Vagina (tissue), 2 donors: ENCODE measurements at regions not wholly inside any gene's neighbourhood (a gene's known extent, or its start where the extent isn't known, plus 50 kb on each side); places are given as distances from the start of the nearest gene placed in this dataset.
"Not testable (repeated sequence)": the region's sequence is repeated elsewhere in the genome, so short reads cannot be mapped to it uniquely, and the experiment has no call there.

Source experiments
- DNase-seq, 2 donors: peaks; one replicate each; pipeline ENCODE4 v3.0.0-alpha.2; 2017; ENCODE audit errors: extremely low spot score in 2 of 2
- H3K27ac ChIP-seq: fragments of 200-600 bp; sonication (generic); one replicate; pipeline ENCODE4 v1.5.1; 2019
- H3K27me3 ChIP-seq: fragments of 200-600 bp; sonication (generic); one replicate; pipeline ENCODE4 v1.5.1; 2019
- H3K36me3 ChIP-seq, 2 donors: fragments of 200-600 bp; sonication (generic); one replicate each; pipeline ENCODE4 v1.5.1; 2017 to 2019
- H3K4me1 ChIP-seq: fragments of 200-600 bp; sonication (generic); one replicate; pipeline ENCODE4 v1.5.1; 2019
- H3K4me3 ChIP-seq, 2 donors: fragments of 200-600 bp; sonication (generic); 1 replicate in 1 of 2; 2 replicates in 1 of 2; pipeline ENCODE4 v1.5.1; 2016 to 2019
- H3K9me3 ChIP-seq: fragments of 200-600 bp; sonication (generic); one replicate; pipeline ENCODE4 v1.5.1; 2019
- CTCF ChIP-seq, 3 experiments: fragments of 450-650 bp in 2 of 3; fragments of 200-600 bp in 1 of 3; sonication (generic) in 1 of 3; IDR thresholded peaks; one replicate each; pipeline ENCODE4 v1.5.1; 2017 to 2019; ENCODE audit warnings: antibody characterized with exemption in 3 of 3, mild to moderate bottlenecking in 2 of 3, moderate library complexity in 2 of 3
- POLR2A ChIP-seq, 2 donors: fragments of 450-650 bp; IDR thresholded peaks; one replicate each; pipeline ENCODE4 v1.6.1; 2017; ENCODE audit warnings: antibody characterized with exemption in 2 of 2, mild to moderate bottlenecking in 2 of 2, moderate library complexity in 2 of 2
- POLR2AphosphoS5 ChIP-seq, 2 donors: sonication (generic); formaldehyde crosslinking; IDR thresholded peaks; one replicate each; pipeline ENCODE4 v1.9.0; 2017; ENCODE audit warnings: antibody characterized with exemption in 2 of 2, mild to moderate bottlenecking in 2 of 2, low read depth in 1 of 2; ENCODE audit not compliant: insufficient read depth in 1 of 2
- intact Hi-C: fragments of 100-400 bp; cut with DNase I; formaldehyde crosslinking; loops from one replicate; pipeline ENCODE4 v1.15.1; 2023

- H3K27me3 ChIP-seq = no peaks in the 10 kb centered on the region
- no peak overlapping the region for H3K27ac ChIP-seq
- H3K36me3 ChIP-seq = no peaks in the 10 kb centered on the region
- no peak for TF ChIP-seq CTCF (IDR thresholded peaks at IDR 0.05)
- TF ChIP-seq POLR2AphosphoS5 (IDR thresholded peaks at IDR 0.05; ENCODE audit: insufficient read depth in 1 of 2, low read depth in 1 of 2) = no peak
- TF ChIP-seq POLR2A (IDR thresholded peaks at IDR 0.05) = no peak
- H3K4me1 ChIP-seq = no peaks in the 10 kb centered on the region
- intact Hi-C loops = no loop called here
- no peak for DNase-seq
- no peaks in the 10 kb centered on the region for H3K9me3 ChIP-seq
- no peak overlapping the region for H3K4me3 ChIP-seq
Measured at GRCh38 chr9:32128546-32128945, 255.9 kb upstream of the ACO1 start.

GRCh38 chr9:32130709-32131108, 253.7 kb upstream of the ACO1 start:
- H3K9me3 ChIP-seq, H3K27ac ChIP-seq, DNase-seq, H3K36me3 ChIP-seq, H3K4me3 ChIP-seq, H3K27me3 ChIP-seq, intact Hi-C loops, H3K4me1 ChIP-seq: not testable (repeated sequence)

GRCh38 chr9:32136700-32137339, 247.6 kb upstream of the ACO1 start:
- no peak for TF ChIP-seq CTCF (IDR thresholded peaks at IDR 0.05)
- no peak for TF ChIP-seq POLR2AphosphoS5 (IDR thresholded peaks at IDR 0.05; ENCODE audit: insufficient read depth in 1 of 2, low read depth in 1 of 2)
- no peak for TF ChIP-seq POLR2A (IDR thresholded peaks at IDR 0.05)
- intact Hi-C loops = no loop called here
- no peaks in the 10 kb centered on the region for H3K4me1 ChIP-seq

GRCh38 chr9:32142074-32142473, 242.4 kb upstream of the ACO1 start:
- no peaks in the 10 kb centered on the region for H3K36me3 ChIP-seq
- no peak for DNase-seq
- no peak overlapping the region for H3K27ac ChIP-seq
- no peaks in the 10 kb centered on the region for H3K4me1 ChIP-seq
- H3K9me3 ChIP-seq = no peaks in the 10 kb centered on the region
- intact Hi-C loops = no loop called here
- no peak overlapping the region for H3K4me3 ChIP-seq
- no peaks in the 10 kb centered on the region for H3K27me3 ChIP-seq
- TF ChIP-seq POLR2AphosphoS5 (IDR thresholded peaks at IDR 0.05; ENCODE audit: insufficient read depth in 1 of 2, low read depth in 1 of 2) (no peak), CTCF (IDR thresholded peaks at IDR 0.05) (no peak), POLR2A (IDR thresholded peaks at IDR 0.05) (no peak)

More at GRCh38 chr9:32136700-32137339, 247.6 kb upstream of the ACO1 start:
- H3K27me3 ChIP-seq = no peaks in the 10 kb centered on the region
- no peaks in the 10 kb centered on the region for H3K36me3 ChIP-seq
- no peak overlapping the region for H3K27ac ChIP-seq
- H3K9me3 ChIP-seq = no peaks in the 10 kb centered on the region
- no peak overlapping the region for H3K4me3 ChIP-seq
- DNase-seq = no peak

- H3K27me3 ChIP-seq, intact Hi-C loops, H3K27ac ChIP-seq, DNase-seq, H3K4me3 ChIP-seq, H3K36me3 ChIP-seq, H3K4me1 ChIP-seq, H3K9me3 ChIP-seq: not testable (repeated sequence)
Measured at GRCh38 chr9:32148553-32148952, 235.9 kb upstream of the ACO1 start.

- H3K27me3 ChIP-seq = no peaks in the 10 kb centered on the region
- no peaks in the 10 kb centered on the region for H3K36me3 ChIP-seq
- H3K9me3 ChIP-seq = no peaks in the 10 kb centered on the region
- no peak overlapping the region for H3K27ac ChIP-seq
- intact Hi-C loops = no loop called here
- no peak overlapping the region for H3K4me3 ChIP-seq
- DNase-seq = no peak
- TF ChIP-seq POLR2AphosphoS5 (IDR thresholded peaks at IDR 0.05; ENCODE audit: insufficient read depth in 1 of 2, low read depth in 1 of 2) (no peak), POLR2A (IDR thresholded peaks at IDR 0.05) (no peak), CTCF (IDR thresholded peaks at IDR 0.05) (no peak)
- H3K4me1 ChIP-seq = no peaks in the 10 kb centered on the region
Measured at GRCh38 chr9:32161209-32161608, 223.2 kb upstream of the ACO1 start.
